Pancreas (tissue), 10 donors: ENCODE measurements at regions not wholly inside any gene's neighbourhood (a gene's known extent, or its start where the extent isn't known, plus 50 kb on each side); places are given as distances from the start of the nearest gene placed in this dataset.

Source experiments
- ATAC-seq, 4 donors: fragments of 200-7000 bp; cut with Tn5 transposase; one replicate each; pipeline versions ENCODE4 v1.8.0 to v1.9.1; 2020; ENCODE audit warnings: mild to moderate bottlenecking in 4 of 4, moderate library complexity in 4 of 4
- DNase-seq, 6 donors: peaks; one replicate each; pipeline ENCODE4 v3.0.0-alpha.2; 2020
- FAIRE-seq: peaks from 2 replicates; lab custom pipeline; 2012; peaks lifted over from hg19 to GRCh38; lab: Jason Lieb, UNC
- H3K27ac ChIP-seq, 4 donors: fragments of 200-600 bp; sonication (generic); 1 replicate in 3 of 4; 2 replicates in 1 of 4; pipeline versions ENCODE4 v1.5.0 to v1.8.0; 2020
- H3K27me3 ChIP-seq, 4 donors: fragments of 200-600 bp; one replicate each; pipeline ENCODE4 v1.8.0; 2021
- H3K36me3 ChIP-seq, 3 donors: fragments of 200-600 bp; sonication (generic) in 1 of 3; one replicate each; pipeline versions ENCODE4 v1.5.0 to v1.8.0; 2020 to 2021
- H3K4me1 ChIP-seq, 3 donors: fragments of 200-600 bp; one replicate each; pipeline ENCODE4 v1.8.0; 2021
- H3K4me3 ChIP-seq, 4 donors: fragments of 200-600 bp; sonication (generic) in 2 of 4; one replicate each; pipeline versions ENCODE4 v1.5.0 to v1.8.0; 2020 to 2021
- H3K9me3 ChIP-seq, 4 donors: fragments of 200-600 bp; one replicate each; pipeline ENCODE4 v1.8.0; 2021
- WGBS, 2 donors: extraction: QIAGEN DNeasy Blood & Tissue Kit; methylation state at CpG; one replicate each; pipeline ENCODE4 v1.1.7; 2013; 5-methylcytosine and 5-hydroxymethylcytosine counted together
- intact Hi-C, 3 donors: fragments of 100-400 bp; cut with DNase I; formaldehyde crosslinking; loops; one replicate each; pipeline versions ENCODE4 v1.11.1 to v1.14.2; 2022
- TF ChIP-seq, protein P1 (sequence below), 4 donors: fragments of 200-600 bp; sonication (generic) in 3 of 4; IDR thresholded peaks; one replicate each; pipeline versions ENCODE4 v1.5.0 to v1.8.0; 2021; ENCODE audit warnings: antibody characterized with exemption in 4 of 4
- donor health status: healthy with polysubstance abuse.
- donor health status: DM: no; HTN: no; CAD: no; lungs with moderate emphysema.
- donor health status: DM: no; HTN: no; CAD: no.
- donor health status: control.
- donor health status: control.
- donor health status: Bipolar disorder and iron deficiency.
- donor health status: DM: yes; HTN: yes; CAD: no.
- donor health status: DM: no; HTN: no; CAD: no.
- donor health status: DM: no; HTN: no; CAD: no.
- donor health status: DM: yes; HTN: yes; CAD: no.

DNA sequence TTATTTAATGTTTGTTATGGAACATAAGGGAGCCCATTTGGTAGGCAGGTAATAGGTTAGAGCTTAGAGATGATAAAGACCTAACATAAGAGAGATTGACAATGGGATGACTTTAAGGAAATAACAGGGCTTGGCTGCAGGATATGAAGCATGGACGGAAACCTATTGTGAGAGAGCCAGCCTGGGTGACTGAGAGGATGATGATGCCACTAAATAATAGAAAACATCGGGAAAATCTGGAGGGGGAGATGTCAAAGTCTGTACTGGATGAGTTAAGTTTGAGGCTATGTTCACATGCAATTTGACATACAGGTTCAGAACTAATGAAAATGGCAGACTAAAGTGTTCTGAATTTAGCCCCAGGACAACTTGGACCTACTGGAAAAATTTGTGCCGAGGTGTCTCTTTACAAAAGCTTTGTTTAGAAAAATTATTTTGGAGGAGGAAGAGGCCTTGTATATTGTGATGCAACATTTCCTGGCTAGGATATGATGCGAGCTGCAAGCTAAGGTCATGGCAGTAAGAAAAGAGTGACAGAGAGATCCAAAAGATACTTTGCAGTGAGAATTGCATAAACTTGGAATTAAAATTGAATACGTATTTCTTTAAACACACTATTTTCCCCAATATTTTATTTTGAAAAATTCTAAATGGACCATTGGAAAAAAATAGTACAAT is 339.3 kb upstream of the PLET1 start:
- H3K4me3 ChIP-seq = no peak overlapping the region
- TF ChIP-seq, protein P1, sequence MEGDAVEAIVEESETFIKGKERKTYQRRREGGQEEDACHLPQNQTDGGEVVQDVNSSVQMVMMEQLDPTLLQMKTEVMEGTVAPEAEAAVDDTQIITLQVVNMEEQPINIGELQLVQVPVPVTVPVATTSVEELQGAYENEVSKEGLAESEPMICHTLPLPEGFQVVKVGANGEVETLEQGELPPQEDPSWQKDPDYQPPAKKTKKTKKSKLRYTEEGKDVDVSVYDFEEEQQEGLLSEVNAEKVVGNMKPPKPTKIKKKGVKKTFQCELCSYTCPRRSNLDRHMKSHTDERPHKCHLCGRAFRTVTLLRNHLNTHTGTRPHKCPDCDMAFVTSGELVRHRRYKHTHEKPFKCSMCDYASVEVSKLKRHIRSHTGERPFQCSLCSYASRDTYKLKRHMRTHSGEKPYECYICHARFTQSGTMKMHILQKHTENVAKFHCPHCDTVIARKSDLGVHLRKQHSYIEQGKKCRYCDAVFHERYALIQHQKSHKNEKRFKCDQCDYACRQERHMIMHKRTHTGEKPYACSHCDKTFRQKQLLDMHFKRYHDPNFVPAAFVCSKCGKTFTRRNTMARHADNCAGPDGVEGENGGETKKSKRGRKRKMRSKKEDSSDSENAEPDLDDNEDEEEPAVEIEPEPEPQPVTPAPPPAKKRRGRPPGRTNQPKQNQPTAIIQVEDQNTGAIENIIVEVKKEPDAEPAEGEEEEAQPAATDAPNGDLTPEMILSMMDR (IDR thresholded peaks at IDR 0.05) = no peak
- intact Hi-C loops = loop anchor here in 1 of 3 donors (10.0 kb wide), 1 partner anchor 685 kb away; no protein-coding TSS in a partner anchor
- DNase-seq (no peak), FAIRE-seq (no peak), ATAC-seq (no peak)
- no peaks in the 10 kb centered on the region for H3K27me3 ChIP-seq
- no peaks in the 10 kb centered on the region for H3K36me3 ChIP-seq
- 66 to 78% methylated on average over 5 of the region's 5 CpGs for WGBS, 2 donors
- no peaks in the 10 kb centered on the region for H3K9me3 ChIP-seq
- H3K4me1 ChIP-seq = no peaks in the 10 kb centered on the region
- no peak overlapping the region for H3K27ac ChIP-seq

DNA sequence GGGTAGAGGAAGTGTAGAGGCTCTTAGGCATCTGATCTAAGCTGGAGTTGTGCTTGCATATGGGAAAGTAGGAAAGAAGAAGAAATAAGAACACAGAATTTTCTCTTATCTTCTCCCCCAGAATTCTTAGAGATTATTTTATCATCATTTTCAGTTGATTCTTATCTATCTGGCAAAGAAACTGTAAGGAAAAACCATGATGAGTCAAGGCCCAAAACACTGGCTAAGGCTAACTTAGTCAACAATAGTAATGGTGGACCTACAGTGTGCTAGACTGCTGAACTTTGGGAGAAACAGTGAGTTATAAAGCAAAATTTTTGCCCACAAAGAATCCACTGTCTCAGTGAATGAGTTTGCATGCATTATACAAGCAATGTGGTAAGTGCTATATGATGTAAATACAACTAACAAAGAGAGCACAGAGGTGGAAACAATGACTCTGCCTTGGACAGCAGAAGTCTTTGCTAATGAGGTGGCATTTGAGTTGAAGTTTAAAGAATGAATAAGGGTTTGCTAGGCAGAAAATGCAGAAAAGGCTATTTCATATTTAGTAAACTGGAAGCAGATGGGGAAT is 344.5 kb upstream of the PLET1 start:
- DNase-seq = no peak
- no peaks in the 10 kb centered on the region for H3K27me3 ChIP-seq

DNA sequence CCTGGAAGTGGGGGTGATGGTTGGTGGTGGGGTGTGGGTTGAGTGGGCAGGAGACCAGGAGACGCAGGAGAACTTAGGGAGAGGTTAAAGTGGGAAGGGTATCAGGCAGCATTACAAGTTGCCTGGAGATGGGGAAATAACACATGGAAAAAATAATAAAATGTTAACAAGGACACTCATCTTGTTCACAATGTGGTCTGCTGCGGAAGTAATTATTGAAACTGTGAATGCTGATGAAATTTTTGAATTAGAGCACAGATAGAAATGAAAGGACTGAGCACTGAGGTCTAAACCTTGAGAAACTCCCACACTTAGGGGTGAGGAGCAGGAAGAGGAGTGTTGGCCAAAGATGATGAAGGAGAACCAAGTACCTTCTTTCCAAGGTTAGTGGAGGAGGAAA is 346.0 kb upstream of the PLET1 start:
- Histone ChIP-seq H3K4me1 (no peaks in the 10 kb centered on the region), H3K27me3 (no peaks in the 10 kb centered on the region), H3K4me3 (no peak overlapping the region), H3K9me3 (no peaks in the 10 kb centered on the region), H3K36me3 (no peaks in the 10 kb centered on the region), H3K27ac (no peak overlapping the region)
- FAIRE-seq = no peak
- TF ChIP-seq, protein P1 (IDR thresholded peaks at IDR 0.05) = no peak
- ATAC-seq = no peak
- DNase-seq = no peak
- WGBS, 2 donors = 65 to 71% methylated on average over 2 of the region's 2 CpGs
- intact Hi-C loops = no loop called here

More for the DNA sequence above, 344.5 kb upstream of the PLET1 start:
- intact Hi-C loops = no loop called here
- Histone ChIP-seq H3K27ac (no peak overlapping the region), H3K4me1 (no peaks in the 10 kb centered on the region), H3K9me3 (no peaks in the 10 kb centered on the region), H3K4me3 (no peak overlapping the region), H3K36me3 (no peaks in the 10 kb centered on the region)
- FAIRE-seq (no peak), ATAC-seq (no peak)
- TF ChIP-seq, protein P1 (IDR thresholded peaks at IDR 0.05) = no peak

DNA sequence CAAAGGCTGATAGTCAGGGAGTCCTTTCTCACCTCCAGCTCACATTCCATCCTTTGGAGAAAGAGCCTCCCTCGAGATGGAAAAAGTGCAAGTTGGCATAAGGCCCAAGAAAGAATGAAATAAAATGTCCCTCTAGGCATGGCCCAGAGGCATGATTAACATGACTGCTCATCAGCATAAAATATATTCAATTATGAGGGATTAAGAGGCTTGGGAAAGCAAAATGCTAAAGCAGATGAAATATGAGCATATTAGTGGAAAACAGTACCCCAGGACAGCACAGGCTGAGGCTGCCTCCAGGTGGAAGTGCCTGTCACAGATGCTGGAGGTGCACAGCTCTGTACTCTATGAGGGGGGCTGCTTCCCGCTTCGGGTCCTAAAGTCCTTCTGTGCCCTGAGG is 347.8 kb upstream of the PLET1 start:
- Histone ChIP-seq H3K4me1 (no peaks in the 10 kb centered on the region), H3K36me3 (no peaks in the 10 kb centered on the region), H3K9me3 (no peaks in the 10 kb centered on the region), H3K27me3 (no peaks in the 10 kb centered on the region), H3K4me3 (no peak overlapping the region), H3K27ac (no peak overlapping the region)
- ATAC-seq (no peak), DNase-seq (no peak), FAIRE-seq (no peak)
- WGBS, 2 donors = 64 to 67% methylated on average over 3 of the region's 3 CpGs
- intact Hi-C loops = no loop called here
- TF ChIP-seq, protein P1 (IDR thresholded peaks at IDR 0.05) = no peak

DNA sequence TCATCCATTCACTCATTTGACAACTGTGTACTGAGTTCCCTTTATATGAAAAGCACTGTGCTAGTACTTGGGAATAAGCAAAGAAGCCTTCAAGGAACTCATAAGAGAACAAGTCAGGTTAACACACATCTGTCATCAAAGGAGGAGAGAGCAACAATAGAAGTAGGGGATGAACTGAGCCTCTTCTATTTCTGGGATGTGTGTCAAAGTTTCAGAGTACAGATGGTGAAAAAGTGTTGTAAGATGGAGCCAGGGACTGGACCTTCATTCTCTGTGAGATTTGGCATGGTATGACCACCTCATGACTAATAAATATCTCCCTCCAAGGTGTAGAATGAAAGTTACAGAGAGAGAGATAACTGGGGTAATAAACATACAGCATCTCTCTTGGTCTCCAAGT is 349.8 kb upstream of the PLET1 start:
- intact Hi-C loops = no loop called here
- ATAC-seq = no peak
- TF ChIP-seq, protein P1 (IDR thresholded peaks at IDR 0.05) = no peak
- Histone ChIP-seq H3K27ac (no peak overlapping the region), H3K27me3 (no peaks in the 10 kb centered on the region), H3K36me3 (no peaks in the 10 kb centered on the region), H3K4me3 (no peak overlapping the region), H3K4me1 (peaks cover 0 to 5% (median 0%) of the 10 kb centered on the region in 3 donors), H3K9me3 (no peaks in the 10 kb centered on the region)
- FAIRE-seq = no peak
- no peak for DNase-seq
